SIG-M5 (cell line): ENCODE measurements at regions not wholly inside any gene's neighbourhood (a gene's known extent, or its start where the extent isn't known, plus 50 kb on each side); places are given as distances from the start of the nearest gene placed in this dataset.

Experiments used
- DNase-seq: peaks from one replicate; lab custom pipeline; 2025; lab: John Stamatoyannopoulos, UW

GRCh38 chr3:99366663-99367429, 271.5 kb upstream of the COL8A1 start:
- no peak for DNase-seq

DNA sequence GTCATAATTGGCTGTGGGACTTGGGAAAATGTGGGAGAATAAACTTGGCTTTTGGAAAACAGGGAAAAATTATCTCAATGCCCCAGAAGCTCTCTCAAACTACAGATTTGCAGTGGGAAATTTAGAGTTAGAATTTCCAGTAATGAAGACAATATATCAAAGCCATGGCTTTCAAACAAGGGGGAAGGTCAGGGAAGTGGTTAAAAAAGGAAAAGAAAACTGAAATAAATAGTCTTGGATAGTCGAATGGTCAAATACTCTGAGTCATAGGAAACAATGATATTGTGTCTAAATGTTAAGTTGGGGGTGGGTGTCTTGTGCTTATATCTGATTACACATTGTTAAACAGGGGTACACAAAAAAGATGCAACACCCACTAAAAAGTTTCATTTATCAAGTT, 272.4 kb upstream of the COL8A1 start:
- no peak for DNase-seq

GRCh38 chr3:99365396-99365795, 273.0 kb upstream of the COL8A1 start:
- no peak for DNase-seq

DNA sequence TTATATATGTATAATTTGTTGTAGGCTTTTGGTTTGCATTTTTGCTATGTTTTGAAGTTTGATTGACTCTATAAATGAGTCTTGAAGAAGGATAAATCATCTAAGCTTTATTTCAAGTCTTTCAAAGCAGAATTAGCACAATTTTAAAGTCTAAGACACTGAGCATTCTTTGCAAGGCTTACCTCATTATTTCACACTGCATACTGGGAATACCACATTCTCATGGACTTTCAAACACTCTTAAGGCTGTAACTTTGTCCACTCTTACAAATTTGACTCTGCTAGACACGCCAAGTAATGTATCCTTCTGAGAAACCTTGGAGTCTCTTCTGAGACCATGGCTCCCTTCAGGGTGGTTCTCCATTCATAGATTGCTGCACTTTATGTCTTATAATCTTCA, 281.3 kb upstream of the COL8A1 start:
- DNase-seq: no peak

DNA sequence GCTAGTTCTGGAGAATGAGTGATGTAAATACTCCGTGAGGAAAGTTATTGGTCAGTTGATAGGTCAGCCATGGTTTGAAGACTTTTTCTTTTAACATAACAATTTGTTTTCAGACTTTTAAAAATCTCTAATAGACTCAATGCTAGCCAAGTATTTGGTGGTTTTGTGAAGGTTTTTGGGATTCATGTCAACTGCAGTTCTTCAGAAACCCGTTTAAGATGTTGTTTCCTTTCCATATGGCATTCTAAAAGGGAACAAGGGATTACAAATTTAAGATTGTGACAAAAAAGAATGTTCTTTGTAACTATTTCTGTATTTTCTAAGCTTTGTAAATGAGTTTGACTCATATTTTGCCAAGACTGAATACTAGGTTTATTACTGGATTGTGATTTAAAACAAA, 281.7 kb upstream of the COL8A1 start:
- DNase-seq: no peak

- no peak for DNase-seq
These were observed 282.9 kb upstream of the COL8A1 start for GRCh38 chr3:99355465-99355864.

DNA sequence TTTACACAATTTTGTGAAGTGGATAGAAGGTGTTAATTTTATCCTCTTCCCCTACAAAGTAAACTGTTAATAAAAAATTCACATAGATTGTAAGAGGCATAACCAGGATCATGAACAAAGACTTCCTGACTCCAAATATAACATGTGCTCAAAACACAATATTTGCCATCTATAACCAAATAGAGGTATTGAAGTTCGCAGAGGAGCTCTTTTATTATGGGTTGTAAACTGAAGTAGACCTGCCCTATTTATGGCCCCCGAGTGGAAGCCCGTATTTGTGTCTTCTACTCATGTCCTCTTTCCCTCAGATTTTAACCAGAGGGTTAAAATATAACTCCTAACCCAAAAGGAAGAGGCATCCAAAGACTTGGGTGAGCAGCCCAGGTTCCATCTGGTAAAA, 285.6 kb upstream of the COL8A1 start:
- no peak for DNase-seq

GRCh38 chr3:99351122-99351521, 287.3 kb upstream of the COL8A1 start:
- DNase-seq: no peak

GRCh38 chr3:99348451-99348850, 289.9 kb upstream of the COL8A1 start:
- DNase-seq: no peak

DNA sequence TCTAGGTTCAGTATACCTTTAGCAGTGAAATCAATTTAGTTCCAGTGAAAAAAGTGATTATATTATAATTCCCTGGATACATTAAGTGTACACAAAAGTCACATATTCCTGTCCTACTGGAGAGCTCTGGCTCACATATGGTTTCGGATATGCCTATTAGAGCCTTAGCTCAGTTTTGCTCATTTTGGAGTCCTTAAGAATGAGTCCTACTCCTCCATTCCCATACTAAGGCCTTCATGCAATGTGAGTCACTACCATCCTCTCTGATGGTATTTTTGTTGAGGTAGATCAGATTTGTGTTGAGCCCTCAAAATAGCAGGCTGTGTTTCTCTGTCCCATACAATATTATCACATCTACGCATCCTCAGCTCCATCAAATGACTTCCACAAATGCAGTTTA, 294.2 kb upstream of the COL8A1 start:
- no peak for DNase-seq

- DNase-seq: no peak
These were observed 296.0 kb upstream of the COL8A1 start for GRCh38 chr3:99342383-99342782.

GRCh38 chr3:99339222-99339621, 299.2 kb upstream of the COL8A1 start:
- no peak for DNase-seq

GRCh38 chr3:99332718-99333117, 305.7 kb upstream of the COL8A1 start:
- DNase-seq: no peak

DNA sequence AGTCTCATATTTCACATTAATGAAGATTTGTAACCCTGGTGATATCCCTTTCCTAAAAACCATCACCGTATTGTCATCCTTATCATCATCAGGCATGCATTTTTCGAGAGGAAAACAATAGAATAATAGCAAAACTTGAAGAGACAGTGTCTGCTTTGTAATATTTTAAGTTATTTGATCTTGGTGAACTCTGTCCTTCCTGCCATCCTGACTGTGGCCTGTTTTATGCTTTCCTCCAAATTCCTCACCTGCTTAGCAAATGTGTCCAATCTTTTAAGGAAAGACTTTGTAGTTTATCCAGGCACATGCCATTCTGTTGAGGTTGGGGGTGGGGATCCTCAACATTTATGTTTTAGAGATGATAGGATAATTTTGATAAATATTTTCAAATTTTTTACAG, 306.1 kb upstream of the COL8A1 start:
- DNase-seq: no peak

GRCh38 chr3:99330924-99331532, 307.4 kb upstream of the COL8A1 start:
- DNase-seq: no peak

DNA sequence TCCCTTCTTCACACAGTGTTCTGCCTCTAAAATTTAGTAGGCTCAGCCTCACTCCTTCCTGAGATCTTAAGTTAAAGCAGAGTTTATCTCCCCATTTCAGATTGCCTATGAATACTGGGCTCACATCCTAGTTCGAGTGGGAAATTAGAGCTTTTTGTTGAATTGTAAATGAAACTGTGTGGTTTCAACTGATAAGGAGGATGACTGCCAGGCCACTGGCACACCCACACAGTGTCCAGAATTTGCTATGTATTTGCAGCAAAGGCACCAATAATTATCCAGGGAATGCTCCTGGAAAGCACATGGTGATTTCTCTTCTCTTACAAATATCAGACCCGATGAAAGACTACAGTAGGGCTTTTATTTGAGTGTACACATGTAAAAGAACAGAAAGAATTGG, 308.1 kb upstream of the COL8A1 start:
- no peak for DNase-seq

DNA sequence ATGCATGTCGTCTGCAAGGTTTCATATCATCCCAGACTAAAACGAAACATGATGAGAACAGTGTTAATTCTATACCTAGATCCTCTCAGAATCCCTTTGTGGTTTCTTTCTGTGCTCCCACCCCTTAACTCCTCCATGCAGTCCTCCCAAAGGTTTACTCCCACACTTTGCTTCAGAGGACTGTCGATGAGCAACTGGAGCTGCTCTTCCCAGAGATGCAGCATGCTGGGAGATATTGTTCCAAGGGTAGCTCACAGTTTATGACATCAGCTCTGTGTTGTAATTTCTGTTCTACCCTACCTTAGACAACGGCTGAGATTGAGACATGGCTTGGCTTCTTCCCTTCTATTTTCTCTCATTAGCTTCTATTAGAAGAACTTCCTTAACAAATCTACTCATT, 313.0 kb upstream of the COL8A1 start:
- DNase-seq: no peak

DNA sequence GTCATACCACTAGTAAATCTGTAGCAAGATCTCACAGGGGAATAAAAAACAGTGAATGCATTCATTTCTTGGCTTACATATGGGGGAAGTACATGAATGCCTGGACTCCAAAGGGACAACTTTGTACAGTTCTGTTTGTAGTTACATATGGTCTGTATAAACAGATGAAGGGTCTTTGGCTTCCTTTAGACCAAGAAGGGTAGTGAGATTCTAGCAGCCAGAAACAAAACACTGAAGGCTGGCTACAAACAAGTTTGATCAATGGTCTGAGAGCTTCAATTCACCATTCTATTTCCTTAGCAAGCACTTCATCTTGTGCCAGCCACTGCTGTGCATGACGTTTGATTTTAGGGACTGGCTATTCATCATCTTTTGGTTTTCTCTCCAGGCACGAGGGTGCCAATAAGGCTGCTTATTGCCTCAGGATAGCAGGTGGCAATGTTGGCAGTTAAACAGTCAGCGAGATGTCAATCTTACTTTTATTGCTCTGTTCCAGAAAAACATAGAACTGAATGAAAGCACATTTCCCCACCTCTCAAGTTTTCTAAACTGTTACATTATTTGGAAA, 313.7 kb upstream of the COL8A1 start:
- DNase-seq: no peak

DNA sequence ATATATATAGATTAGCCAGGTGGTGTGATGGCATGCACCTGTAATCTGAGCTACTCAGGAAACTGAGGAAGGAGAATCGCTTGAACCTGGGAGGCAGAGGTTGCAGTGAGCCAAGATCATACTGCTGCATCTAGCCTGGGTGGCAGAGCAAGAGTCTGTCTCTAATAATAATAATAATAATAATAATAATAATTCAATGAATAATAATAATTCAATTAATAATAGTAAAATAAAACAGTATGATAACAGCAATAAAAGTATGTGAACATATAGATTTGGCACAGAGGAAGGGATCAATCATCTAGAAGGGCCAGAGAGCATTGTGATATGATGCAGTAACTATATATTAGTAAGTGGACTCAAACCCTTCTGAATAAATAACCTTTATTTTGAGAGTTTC, 314.5 kb upstream of the COL8A1 start:
- no peak for DNase-seq

DNA sequence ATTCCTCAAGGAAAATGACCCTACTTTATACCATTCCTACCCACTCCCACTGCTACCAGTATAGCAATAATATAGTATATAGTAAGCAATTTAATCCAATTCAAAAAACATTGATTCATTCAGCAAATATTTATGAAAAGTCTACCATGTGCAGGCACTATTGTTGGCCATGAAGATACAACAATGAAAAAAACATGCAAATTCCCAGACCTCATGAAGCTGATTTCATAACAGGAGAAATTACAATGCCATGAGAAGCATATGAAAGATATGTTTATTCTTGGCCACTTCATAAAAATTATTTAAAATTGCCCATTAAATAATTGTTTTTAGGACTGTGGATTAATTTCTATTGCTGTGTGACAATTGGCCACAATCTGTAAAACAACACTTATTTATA, 315.8 kb upstream of the COL8A1 start:
- no peak for DNase-seq

DNA sequence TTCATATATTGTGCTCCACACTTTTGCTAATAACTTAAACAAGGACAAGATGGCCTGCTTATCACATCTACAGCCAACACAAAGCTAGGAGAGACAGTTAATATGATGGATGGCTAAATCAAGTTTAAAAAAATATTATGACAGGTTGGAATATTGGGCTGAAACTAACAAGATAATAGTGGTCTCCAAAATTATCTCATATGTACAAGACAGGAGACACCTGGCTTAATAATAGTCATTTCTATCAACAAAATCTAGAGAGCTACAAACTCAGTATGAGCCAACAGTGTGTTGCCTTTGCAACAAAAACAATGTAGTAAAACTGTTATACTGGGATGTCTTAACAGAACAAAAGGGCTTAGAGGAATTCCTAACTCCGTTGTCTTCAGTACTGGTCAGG, 317.1 kb upstream of the COL8A1 start:
- no peak for DNase-seq

- DNase-seq: no peak
These were observed 318.4 kb upstream of the COL8A1 start for GRCh38 chr3:99319961-99320360.

DNA sequence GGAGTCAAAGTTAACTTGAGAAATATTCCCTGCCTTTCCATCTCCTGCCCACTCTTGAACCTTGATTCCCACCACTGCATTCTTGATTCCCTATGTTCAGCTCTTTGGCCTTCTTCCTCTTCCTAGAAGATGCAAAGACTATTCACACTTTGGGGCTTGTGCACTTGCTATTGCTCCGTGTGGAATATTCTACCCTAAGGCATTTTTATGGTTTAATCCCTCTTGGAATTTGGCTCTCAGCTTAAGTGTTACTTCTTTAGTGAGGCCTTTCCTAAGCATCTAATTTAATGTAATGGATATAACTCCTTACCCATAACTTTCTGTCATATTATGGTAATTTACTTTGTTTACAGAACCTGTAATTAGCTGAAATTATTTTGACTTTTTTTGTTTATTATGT, 318.9 kb upstream of the COL8A1 start:
- DNase-seq: no peak

GRCh38 chr3:99317201-99317600, 321.2 kb upstream of the COL8A1 start:
- no peak for DNase-seq
